GM18907 (cell line): ENCODE measurements at regions not wholly inside any gene's neighbourhood (a gene's known extent, or its start where the extent isn't known, plus 50 kb on each side); places are given as distances from the start of the nearest gene placed in this dataset.
"Not testable (repeated sequence)": the region's sequence is repeated elsewhere in the genome, so short reads cannot be mapped to it uniquely, and the experiment has no call there.

Source experiments
- ATAC-seq: cut with Tn5 transposase; IDR thresholded peaks from one replicate; pipeline ENCODE4 v1.9.1; 2021; ENCODE audit warnings: mild to moderate bottlenecking, moderate library complexity; ENCODE audit not compliant: unreplicated experiment

DNA sequence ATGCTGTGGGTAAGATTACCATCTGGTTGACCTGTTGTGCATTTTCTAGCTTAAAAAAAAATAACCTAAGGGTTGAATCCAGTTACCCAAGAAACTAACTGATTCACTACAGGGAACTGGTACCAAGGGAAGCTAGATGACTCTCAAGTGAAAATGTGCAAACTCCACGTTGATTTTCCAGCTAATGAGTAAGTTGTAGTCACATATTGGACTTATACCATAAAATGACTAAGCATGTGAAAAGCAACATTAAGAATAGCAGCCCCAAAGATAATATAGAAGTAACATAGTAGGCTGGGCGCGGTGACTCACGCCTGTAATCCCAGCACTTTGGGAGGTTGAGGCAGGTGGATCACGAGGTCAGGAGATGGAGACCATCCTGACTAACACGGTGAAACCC is 270.9 kb downstream of the SPRY1 start:
- no peak for ATAC-seq

DNA sequence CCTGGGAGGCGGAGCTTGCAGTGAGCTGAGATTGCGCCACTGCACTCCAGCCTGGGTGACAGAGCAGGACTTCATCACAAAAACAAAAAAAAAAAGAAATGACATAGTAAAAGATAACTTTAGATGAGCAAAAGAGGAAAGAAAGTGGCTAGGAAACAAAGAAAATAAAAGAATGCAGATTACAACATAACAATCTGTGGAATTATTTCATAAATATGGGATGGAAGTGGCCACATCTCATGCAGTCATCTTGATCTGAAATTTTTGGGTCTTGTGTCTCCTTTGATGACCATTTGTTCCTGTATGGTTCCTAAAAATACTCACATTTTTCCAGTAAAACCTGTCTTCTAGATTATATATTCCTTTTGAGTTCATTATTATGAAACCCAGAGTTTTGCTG is 271.4 kb downstream of the SPRY1 start:
- ATAC-seq: no peak

GRCh38 chr4:123671636-123672404 is 275.2 kb downstream of the SPRY1 start:
- ATAC-seq: peak; percentile 95

GRCh38 chr4:123672987-123673386 is 276.4 kb downstream of the SPRY1 start:
- no peak for ATAC-seq

DNA sequence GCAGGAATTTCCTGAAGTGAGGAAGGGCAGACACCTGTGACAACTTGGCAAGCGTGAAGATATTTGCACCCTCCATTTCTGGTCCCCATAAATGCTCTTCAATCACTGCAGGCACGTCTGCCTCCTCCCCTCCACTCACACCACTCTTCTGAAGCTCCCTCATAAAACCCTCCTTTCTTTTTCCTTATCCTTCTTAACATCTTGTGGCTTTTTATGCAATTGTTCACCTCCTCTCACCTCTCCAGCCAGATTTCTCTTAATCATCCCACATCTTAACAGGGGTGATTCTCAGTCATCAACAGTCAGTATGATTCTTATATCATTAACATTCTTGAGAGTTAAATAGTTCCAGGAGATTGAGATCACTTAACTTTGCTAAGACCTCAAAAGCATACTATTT is 277.4 kb downstream of the SPRY1 start:
- no peak for ATAC-seq

DNA sequence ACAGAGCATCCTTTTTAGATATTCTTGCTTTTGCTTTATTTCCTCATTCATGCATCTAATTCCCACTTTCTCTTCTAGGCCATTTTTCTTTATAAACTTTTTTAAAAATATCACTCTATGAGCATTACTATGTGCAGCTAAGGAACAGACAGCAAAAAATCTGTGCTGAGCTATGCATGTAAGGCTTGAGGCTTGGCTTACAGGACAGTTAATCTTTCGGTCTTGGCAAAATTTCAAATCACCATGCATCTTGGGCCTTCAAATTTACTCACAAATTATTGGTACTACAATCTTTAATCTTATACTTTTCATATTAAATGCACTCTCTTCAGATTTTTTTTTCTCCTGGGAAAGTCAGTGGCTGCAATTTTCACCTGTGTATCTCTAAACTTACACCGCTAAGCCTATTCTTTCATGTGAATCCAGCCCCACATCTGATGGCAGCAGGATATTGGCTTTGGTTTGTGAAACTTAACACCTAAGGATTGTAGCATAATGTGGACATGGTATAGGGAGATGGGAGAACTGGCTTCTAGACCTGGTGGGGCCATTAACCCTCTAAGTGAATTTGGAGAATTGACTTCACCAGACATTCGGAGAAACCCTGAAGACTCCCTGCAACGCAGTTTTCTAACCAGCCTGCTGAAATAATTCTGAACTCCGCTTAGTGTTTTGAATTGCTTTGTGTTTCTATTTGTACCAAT is 278.3 kb downstream of the SPRY1 start:
- ATAC-seq: no peak

GRCh38 chr4:123675567-123675966 is 279.0 kb downstream of the SPRY1 start:
- ATAC-seq: no peak

DNA sequence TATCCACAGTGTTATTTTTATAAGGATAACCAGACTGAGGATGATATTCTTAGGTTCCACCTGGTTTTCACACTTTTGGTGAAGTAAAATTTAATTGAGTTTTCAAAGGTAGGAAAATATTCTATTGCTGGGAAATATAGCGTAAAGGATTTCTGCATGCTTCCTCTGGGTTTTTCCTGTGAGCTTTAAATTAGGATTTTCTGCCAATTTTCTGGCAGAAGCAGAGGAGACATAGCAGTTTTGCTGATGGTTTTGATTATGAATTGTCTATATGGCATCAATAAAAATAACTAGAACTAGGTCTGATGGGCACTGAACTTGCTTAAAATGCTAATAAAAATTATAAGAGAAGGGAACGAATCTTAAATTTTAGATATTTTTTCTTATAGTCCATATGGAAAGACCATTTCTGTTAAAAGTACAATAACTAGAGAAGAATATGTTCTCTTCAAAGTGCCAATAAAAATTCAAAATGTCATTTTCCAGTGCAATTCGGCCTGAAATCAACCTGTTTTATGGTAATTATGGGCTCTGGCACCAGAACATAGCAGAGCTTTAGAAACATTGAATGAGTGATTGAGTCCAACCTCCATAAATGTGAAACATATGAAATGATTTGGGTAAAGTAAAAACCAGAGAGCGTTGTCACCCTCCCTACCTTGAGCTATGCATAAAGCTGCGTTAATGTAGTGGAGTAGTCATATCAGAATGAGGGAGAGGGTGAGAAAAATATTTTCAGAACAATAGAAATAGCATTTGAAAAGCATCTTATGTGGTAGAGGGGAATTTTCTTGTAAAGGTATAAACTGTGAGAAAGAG is 279.7 kb downstream of the SPRY1 start:
- ATAC-seq: no peak

DNA sequence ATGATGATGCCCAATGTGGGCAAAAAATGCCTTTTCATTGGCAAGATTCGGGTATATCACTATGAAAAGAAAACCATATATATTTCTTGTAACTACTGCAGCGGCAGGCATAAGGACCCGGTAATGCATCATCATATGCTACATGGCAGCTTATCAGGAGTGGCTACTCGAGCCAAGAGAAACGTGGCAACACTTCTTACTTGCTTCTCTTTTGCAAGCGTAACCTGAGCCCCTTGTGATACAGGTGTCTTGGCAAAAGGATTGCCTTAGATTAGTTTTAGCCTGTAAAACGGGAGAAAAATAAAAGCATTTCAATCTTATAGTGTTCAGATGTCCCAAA is 280.3 kb downstream of the SPRY1 start:
- no peak for ATAC-seq

GRCh38 chr4:123682931-123683330 is 286.3 kb downstream of the SPRY1 start:
- no peak for ATAC-seq

- not testable (repeated sequence) for ATAC-seq
Observed at GRCh38 chr4:123684937-123685336, 288.3 kb downstream of the SPRY1 start.

- not testable (repeated sequence) for ATAC-seq
Observed at GRCh38 chr4:123695531-123695930, 298.9 kb downstream of the SPRY1 start.

DNA sequence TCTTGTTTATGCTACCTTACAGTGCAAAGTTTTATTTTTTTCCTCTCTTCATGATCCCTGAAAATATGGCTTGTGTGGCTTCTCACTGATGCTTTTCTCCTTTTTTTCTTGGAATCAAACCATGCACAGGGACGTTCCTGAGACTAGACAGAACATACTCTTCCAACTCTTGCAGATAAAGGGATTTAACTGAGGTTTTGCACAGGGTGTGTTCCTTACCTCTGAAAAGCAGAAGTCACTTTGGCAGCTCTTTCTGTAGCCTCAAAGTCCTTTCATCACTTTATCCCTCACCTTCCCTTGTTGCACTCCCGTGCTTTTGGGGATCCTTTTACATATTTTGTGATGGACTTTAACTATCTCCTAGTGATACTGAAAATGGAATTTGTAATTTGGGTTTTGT is 300.1 kb downstream of the SPRY1 start:
- ATAC-seq: no peak

GRCh38 chr4:123698556-123698955 is 302.0 kb downstream of the SPRY1 start:
- ATAC-seq: no peak

DNA sequence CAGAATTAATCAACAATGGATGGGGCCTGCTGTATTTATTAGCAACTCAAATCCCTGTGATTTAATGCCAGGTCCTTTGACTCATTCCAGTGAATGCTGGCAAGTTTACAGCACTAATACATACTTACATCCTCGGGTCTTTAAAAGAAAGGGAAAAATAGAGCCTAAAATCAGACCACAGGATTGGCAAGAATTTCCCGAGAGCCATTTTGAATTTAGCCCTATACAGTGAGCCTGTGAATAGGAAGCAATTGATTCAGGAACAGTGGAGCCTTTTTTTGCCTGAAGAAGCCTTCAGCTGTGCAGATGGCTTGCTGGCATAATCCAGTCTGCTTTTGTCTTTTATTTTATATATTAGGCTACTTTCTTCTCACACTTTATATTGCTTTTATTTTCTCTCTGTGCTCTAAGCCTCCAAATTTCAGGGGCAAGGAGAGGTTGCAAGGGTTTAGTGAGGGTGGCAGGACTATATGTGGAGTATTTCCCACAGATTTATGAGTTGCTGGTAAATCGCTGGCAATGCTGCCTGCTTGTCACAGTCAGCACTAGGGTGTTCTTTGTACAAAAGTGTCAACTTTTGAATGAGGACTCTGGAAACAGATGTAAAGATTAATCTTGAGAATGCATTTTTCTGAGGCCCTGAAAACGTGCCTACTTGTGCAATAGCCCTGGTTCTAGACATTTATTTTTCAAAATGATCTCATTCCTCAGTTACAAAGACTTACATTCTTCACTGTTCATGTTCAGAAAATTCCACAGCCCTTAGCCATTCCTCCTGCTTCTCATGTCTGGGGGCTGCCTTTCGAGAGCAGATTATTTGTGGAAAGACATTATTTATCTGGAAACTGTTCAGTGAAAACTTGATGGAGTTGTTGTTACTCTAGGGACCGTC is 303.5 kb downstream of the SPRY1 start:
- ATAC-seq: no peak

DNA sequence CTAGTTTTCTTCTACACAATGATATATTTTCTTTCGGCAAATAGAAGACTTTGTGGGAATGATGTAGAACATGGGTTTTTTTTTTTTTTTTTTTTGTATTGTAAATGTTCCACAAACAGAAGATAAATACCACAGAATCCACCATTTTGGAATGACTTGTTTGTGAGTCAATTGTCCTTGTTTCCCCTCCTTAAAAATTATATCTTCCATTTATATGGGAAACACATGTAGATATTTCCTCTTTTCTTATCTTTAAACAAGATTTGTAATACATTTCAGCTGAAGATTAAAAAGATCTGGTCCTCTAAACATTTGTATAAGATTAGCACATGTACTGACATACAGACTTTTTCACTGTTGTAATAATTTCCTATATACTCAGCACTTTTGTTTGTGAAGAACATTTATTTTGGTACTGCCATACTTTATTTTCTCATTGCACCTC is 304.6 kb downstream of the SPRY1 start:
- no peak for ATAC-seq

- no peak for ATAC-seq
Observed at GRCh38 chr4:123705419-123705818, 308.8 kb downstream of the SPRY1 start.

- ATAC-seq: no peak
Observed at GRCh38 chr4:123706973-123707372, 310.4 kb downstream of the SPRY1 start.

GRCh38 chr4:123708902-123709301 is 312.3 kb downstream of the SPRY1 start:
- no peak for ATAC-seq

DNA sequence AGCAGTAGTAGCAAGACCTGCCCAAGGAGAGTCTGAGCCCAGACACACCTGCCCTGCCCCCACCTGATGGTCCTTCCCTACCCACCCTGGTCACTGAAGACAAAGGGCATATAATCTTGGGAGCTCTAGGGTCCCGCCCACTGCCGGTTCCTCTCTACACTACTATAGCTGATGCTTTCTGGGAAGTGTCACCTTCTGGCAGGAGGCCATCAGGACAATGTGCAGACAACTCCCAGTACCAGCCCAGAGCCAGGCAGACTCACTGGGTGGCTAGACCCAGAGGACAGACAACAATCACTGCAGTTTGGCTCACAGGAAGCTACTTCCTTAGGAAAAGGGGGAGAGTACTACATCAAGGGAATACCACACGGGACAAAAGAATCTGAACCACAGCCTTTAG is 312.7 kb downstream of the SPRY1 start:
- no peak for ATAC-seq

- ATAC-seq: no peak
Observed at GRCh38 chr4:123731035-123731434, 334.4 kb downstream of the SPRY1 start.
